HG02852 (cell line): ENCODE measurements at regions not wholly inside any gene's neighbourhood (a gene's known extent, or its start where the extent isn't known, plus 50 kb on each side); places are given as distances from the start of the nearest gene placed in this dataset.

Source experiments
- ATAC-seq: cut with Tn5 transposase; IDR thresholded peaks from one replicate; pipeline ENCODE4 v1.9.1; 2021; ENCODE audit warnings: mild to moderate bottlenecking, moderate library complexity; ENCODE audit not compliant: unreplicated experiment

- no peak for ATAC-seq
Observed at GRCh38 chr6:90984066-90984465, 397.2 kb upstream of the MAP3K7 start.

- no peak for ATAC-seq
Observed at GRCh38 chr6:90983462-90983861, 396.6 kb upstream of the MAP3K7 start.

- ATAC-seq = no peak
Observed at GRCh38 chr6:90982581-90982980, 395.7 kb upstream of the MAP3K7 start.

GRCh38 chr6:90982051-90982450, 395.2 kb upstream of the MAP3K7 start:
- ATAC-seq = no peak

- peak; percentile 60 for ATAC-seq
Observed at GRCh38 chr6:90978046-90978445, 391.2 kb upstream of the MAP3K7 start.

- ATAC-seq = no peak
Observed at GRCh38 chr6:90977513-90977912, 390.6 kb upstream of the MAP3K7 start.

- ATAC-seq = no peak
Observed at GRCh38 chr6:90976341-90976740, 389.5 kb upstream of the MAP3K7 start.

- no peak for ATAC-seq
Observed at GRCh38 chr6:90975741-90976140, 388.9 kb upstream of the MAP3K7 start.

- no peak for ATAC-seq
Observed at GRCh38 chr6:90973188-90973587, 386.3 kb upstream of the MAP3K7 start.

GRCh38 chr6:90970672-90971071, 383.8 kb upstream of the MAP3K7 start:
- ATAC-seq = no peak

- no peak for ATAC-seq
Observed at GRCh38 chr6:90967471-90967870, 380.6 kb upstream of the MAP3K7 start.

- no peak for ATAC-seq
Observed at GRCh38 chr6:90960324-90960723, 373.5 kb upstream of the MAP3K7 start.

GRCh38 chr6:90955246-90955645, 368.4 kb upstream of the MAP3K7 start:
- no peak for ATAC-seq

GRCh38 chr6:90953405-90954161, 366.7 kb upstream of the MAP3K7 start:
- ATAC-seq = no peak

- no peak for ATAC-seq
Observed at GRCh38 chr6:90952176-90952575, 365.3 kb upstream of the MAP3K7 start.

GRCh38 chr6:90948540-90948939, 361.7 kb upstream of the MAP3K7 start:
- ATAC-seq = no peak

- no peak for ATAC-seq
Observed at GRCh38 chr6:90947184-90948064, 360.6 kb upstream of the MAP3K7 start.

GRCh38 chr6:90941885-90942284, 355.0 kb upstream of the MAP3K7 start:
- no peak for ATAC-seq

GRCh38 chr6:90940812-90941481, 354.1 kb upstream of the MAP3K7 start:
- ATAC-seq = peak; percentile 97

- ATAC-seq = no peak
Observed at GRCh38 chr6:90939906-90940305, 353.0 kb upstream of the MAP3K7 start.

- no peak for ATAC-seq
Observed at GRCh38 chr6:90938122-90938521, 351.2 kb upstream of the MAP3K7 start.

- no peak for ATAC-seq
Observed at GRCh38 chr6:90936286-90936685, 349.4 kb upstream of the MAP3K7 start.
